SKM-1 (cell line): ENCODE measurements at regions not wholly inside any gene's neighbourhood (a gene's known extent, or its start where the extent isn't known, plus 50 kb on each side); places are given as distances from the start of the nearest gene placed in this dataset.

Experiments
- DNase-seq: peaks from one replicate; lab custom pipeline; 2025; ENCODE audit not compliant: unreplicated experiment; lab: John Stamatoyannopoulos, UW

GRCh38 chr11:25949918-25950317 lies 382.0 kb upstream of the ANO3 start:
- DNase-seq: no peak

GRCh38 chr11:25953006-25953405 lies 378.9 kb upstream of the ANO3 start:
- no peak for DNase-seq

GRCh38 chr11:25958045-25958444 lies 373.9 kb upstream of the ANO3 start:
- DNase-seq: no peak

- DNase-seq: no peak
These were observed 370.4 kb upstream of the ANO3 start for GRCh38 chr11:25961539-25961938.

- no peak for DNase-seq
These were observed 361.0 kb upstream of the ANO3 start for GRCh38 chr11:25970726-25971508.

GRCh38 chr11:25980091-25980490 lies 351.8 kb upstream of the ANO3 start:
- DNase-seq: no peak

GRCh38 chr11:25981998-25982397 lies 349.9 kb upstream of the ANO3 start:
- DNase-seq: peak; percentile 14

- DNase-seq: no peak
These were observed 348.6 kb upstream of the ANO3 start for GRCh38 chr11:25983280-25983679.

GRCh38 chr11:25988178-25988577 lies 343.8 kb upstream of the ANO3 start:
- no peak for DNase-seq

- no peak for DNase-seq
These were observed 341.5 kb upstream of the ANO3 start for GRCh38 chr11:25990406-25990805.

- no peak for DNase-seq
These were observed 340.5 kb upstream of the ANO3 start for GRCh38 chr11:25991476-25991875.

- no peak for DNase-seq
These were observed 339.6 kb upstream of the ANO3 start for GRCh38 chr11:25992294-25992693.

GRCh38 chr11:25993016-25993415 lies 338.9 kb upstream of the ANO3 start:
- DNase-seq: no peak

GRCh38 chr11:26011474-26011873 lies 320.5 kb upstream of the ANO3 start:
- DNase-seq: no peak

- DNase-seq: no peak
These were observed 317.3 kb upstream of the ANO3 start for GRCh38 chr11:26014456-26015115.

GRCh38 chr11:26017322-26017860 lies 314.5 kb upstream of the ANO3 start:
- DNase-seq: no peak

- no peak for DNase-seq
These were observed 314.0 kb upstream of the ANO3 start for GRCh38 chr11:26017903-26018302.

GRCh38 chr11:26018336-26018735 lies 313.6 kb upstream of the ANO3 start:
- DNase-seq: no peak

- no peak for DNase-seq
These were observed 312.5 kb upstream of the ANO3 start for GRCh38 chr11:26019386-26019785.

- no peak for DNase-seq
These were observed 310.9 kb upstream of the ANO3 start for GRCh38 chr11:26021017-26021416.

GRCh38 chr11:26023057-26023456 lies 308.9 kb upstream of the ANO3 start:
- DNase-seq: no peak

- DNase-seq: no peak
These were observed 306.3 kb upstream of the ANO3 start for GRCh38 chr11:26025676-26026075.
